Type B pancreatic cell (in vitro differentiated cells): ENCODE measurements at regions not wholly inside any gene's neighbourhood (a gene's known extent, or its start where the extent isn't known, plus 50 kb on each side); places are given as distances from the start of the nearest gene placed in this dataset.

ENCODE experiments used
- DNase-seq: peaks from one replicate; pipeline ENCODE4 v3.0.0; 2021; ENCODE audit warnings: mixed read lengths; ENCODE audit not compliant: unreplicated experiment; ENCODE audit errors: extremely low spot score
- H3K27ac Mint-ChIP-seq: 2 replicates; pipeline ENCODE4 v1.8.0; 2021; ENCODE audit warnings: mild to moderate bottlenecking, mixed read lengths
- H3K27me3 Mint-ChIP-seq: 2 replicates; pipeline ENCODE4 v1.8.0; 2021; ENCODE audit warnings: mixed read lengths
- H3K36me3 Mint-ChIP-seq: 2 replicates; pipeline ENCODE4 v1.8.0; 2021; ENCODE audit warnings: mixed read lengths
- H3K4me1 Mint-ChIP-seq: one replicate; pipeline ENCODE4 v1.8.0; 2021; ENCODE audit warnings: mixed read lengths; ENCODE audit not compliant: unreplicated experiment
- H3K4me3 Mint-ChIP-seq: 2 replicates; pipeline ENCODE4 v1.8.0; 2021; ENCODE audit warnings: mild to moderate bottlenecking, mixed read lengths
- H3K9me3 Mint-ChIP-seq: 2 replicates; pipeline ENCODE4 v1.8.0; 2021; ENCODE audit warnings: mixed read lengths
- TF ChIP-seq, protein P1 (sequence below): fragments of 200-600 bp; sonication (generic); conservative IDR thresholded peaks from 2 replicates; pipeline ENCODE4 v1.5.0; 2021; ENCODE audit warnings: antibody characterized with exemption, mild to moderate bottlenecking

DNA sequence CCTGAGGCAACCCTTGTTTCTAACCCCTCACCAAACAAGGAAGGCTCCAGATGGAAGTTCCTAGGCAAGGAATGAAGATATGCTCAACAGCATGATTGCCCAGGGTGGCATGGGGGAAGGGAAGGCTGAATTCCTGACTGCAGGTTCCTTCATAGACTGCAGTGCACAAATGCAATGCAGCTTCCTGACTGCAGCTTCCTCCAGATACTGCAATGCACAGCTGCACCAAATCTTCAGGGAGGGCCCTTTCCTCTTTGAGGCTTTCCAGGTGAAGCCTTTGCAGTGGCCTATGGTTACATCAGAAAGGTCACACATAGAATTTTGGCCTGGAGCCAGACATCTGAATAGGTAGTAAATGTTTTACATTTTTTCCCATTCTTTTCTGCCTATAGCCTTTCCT is 58.8 kb upstream of the DYNAP start:
- H3K4me3 Mint-ChIP-seq, result no peak overlapping the region
- H3K36me3 Mint-ChIP-seq, result no peaks in the 10 kb centered on the region
- no peaks in the 10 kb centered on the region for H3K4me1 Mint-ChIP-seq

GRCh38 chr18:54532962-54533361 is 58.1 kb upstream of the DYNAP start:
- DNase-seq, result no peak
- H3K36me3 Mint-ChIP-seq, result no peaks in the 10 kb centered on the region
- no peaks in the 10 kb centered on the region for H3K27me3 Mint-ChIP-seq
- H3K27ac Mint-ChIP-seq, result no peak overlapping the region
- H3K4me1 Mint-ChIP-seq, result no peaks in the 10 kb centered on the region
- no peak overlapping the region for H3K4me3 Mint-ChIP-seq
- peaks cover 4% of the 10 kb centered on the region for H3K9me3 Mint-ChIP-seq
- TF ChIP-seq, protein P1, sequence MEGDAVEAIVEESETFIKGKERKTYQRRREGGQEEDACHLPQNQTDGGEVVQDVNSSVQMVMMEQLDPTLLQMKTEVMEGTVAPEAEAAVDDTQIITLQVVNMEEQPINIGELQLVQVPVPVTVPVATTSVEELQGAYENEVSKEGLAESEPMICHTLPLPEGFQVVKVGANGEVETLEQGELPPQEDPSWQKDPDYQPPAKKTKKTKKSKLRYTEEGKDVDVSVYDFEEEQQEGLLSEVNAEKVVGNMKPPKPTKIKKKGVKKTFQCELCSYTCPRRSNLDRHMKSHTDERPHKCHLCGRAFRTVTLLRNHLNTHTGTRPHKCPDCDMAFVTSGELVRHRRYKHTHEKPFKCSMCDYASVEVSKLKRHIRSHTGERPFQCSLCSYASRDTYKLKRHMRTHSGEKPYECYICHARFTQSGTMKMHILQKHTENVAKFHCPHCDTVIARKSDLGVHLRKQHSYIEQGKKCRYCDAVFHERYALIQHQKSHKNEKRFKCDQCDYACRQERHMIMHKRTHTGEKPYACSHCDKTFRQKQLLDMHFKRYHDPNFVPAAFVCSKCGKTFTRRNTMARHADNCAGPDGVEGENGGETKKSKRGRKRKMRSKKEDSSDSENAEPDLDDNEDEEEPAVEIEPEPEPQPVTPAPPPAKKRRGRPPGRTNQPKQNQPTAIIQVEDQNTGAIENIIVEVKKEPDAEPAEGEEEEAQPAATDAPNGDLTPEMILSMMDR, result no peak

More for the DNA sequence above, 58.8 kb upstream of the DYNAP start:
- H3K27me3 Mint-ChIP-seq, result no peaks in the 10 kb centered on the region
- no peak overlapping the region for H3K27ac Mint-ChIP-seq
- no peak for DNase-seq
- TF ChIP-seq, protein P1, result no peak
- peaks cover 4% of the 10 kb centered on the region for H3K9me3 Mint-ChIP-seq
